ENCODE measurements at regions not wholly inside any gene's neighbourhood (a gene's known extent, or its start where the extent isn't known, plus 50 kb on each side); places are given as distances from the start of the nearest gene placed in this dataset.
"Not testable (repeated sequence)": the region's sequence is repeated elsewhere in the genome, so short reads cannot be mapped to it uniquely, and the experiment has no call there.

GRCh38 chr10:123392182-123392963, 238.2 kb downstream of the BUB3 start:
- H3K4me3 ChIP-seq (ENCODE audit: low read length) = no peak overlapping the region
- DNase-seq (ENCODE audit: low read depth) = no peak
- TF ChIP-seq CTCF (conservative IDR thresholded peaks at IDR 0.05; ENCODE audit: low read depth, low read length) = no peak

GRCh38 chr10:123393170-123393569, 239.0 kb downstream of the BUB3 start:
- no peak for DNase-seq (ENCODE audit: low read depth)
- H3K4me3 ChIP-seq (ENCODE audit: low read length) = no peak overlapping the region
- TF ChIP-seq CTCF (conservative IDR thresholded peaks at IDR 0.05; ENCODE audit: low read depth, low read length) = no peak

GRCh38 chr10:123394382-123394781, 240.2 kb downstream of the BUB3 start:
- no peak overlapping the region for H3K4me3 ChIP-seq (ENCODE audit: low read length)
- no peak for DNase-seq (ENCODE audit: low read depth)
- TF ChIP-seq CTCF (conservative IDR thresholded peaks at IDR 0.05; ENCODE audit: low read depth, low read length) = no peak

GRCh38 chr10:123395234-123395633, 241.0 kb downstream of the BUB3 start:
- not testable (repeated sequence) for H3K4me3 ChIP-seq (ENCODE audit: low read length); DNase-seq (ENCODE audit: low read depth)

GRCh38 chr10:123395906-123396305, 241.7 kb downstream of the BUB3 start:
- H3K4me3 ChIP-seq (ENCODE audit: low read length) = no peak overlapping the region
- no peak for TF ChIP-seq CTCF (conservative IDR thresholded peaks at IDR 0.05; ENCODE audit: low read depth, low read length)
- DNase-seq (ENCODE audit: low read depth) = no peak

GRCh38 chr10:123398180-123398591, 244.0 kb downstream of the BUB3 start:
- H3K4me3 ChIP-seq (ENCODE audit: low read length) = no peak overlapping the region
- TF ChIP-seq CTCF (conservative IDR thresholded peaks at IDR 0.05; ENCODE audit: low read depth, low read length) = no peak
- DNase-seq (ENCODE audit: low read depth) = no peak

- no peak for DNase-seq (ENCODE audit: low read depth)
- H3K4me3 ChIP-seq (ENCODE audit: low read length) = no peak overlapping the region
- TF ChIP-seq CTCF (conservative IDR thresholded peaks at IDR 0.05; ENCODE audit: low read depth, low read length) = no peak
Measured at GRCh38 chr10:123398756-123399155, 244.6 kb downstream of the BUB3 start.
